Endothelial cell of umbilical vein (primary cell): ENCODE measurements at regions not wholly inside any gene's neighbourhood (a gene's known extent, or its start where the extent isn't known, plus 50 kb on each side); places are given as distances from the start of the nearest gene placed in this dataset.

Experiments used
- CTCF ChIP-seq, 2 donors: IDR thresholded peaks; 1 replicate in 1 of 2; 2 replicates in 1 of 2; pipeline ENCODE4 v1.5.1; 2011; ENCODE audit warnings: low read length in 2 of 2, mild to moderate bottlenecking in 2 of 2, moderate library complexity in 2 of 2, control low read depth in 1 of 2, inconsistent platforms in 1 of 2, low read depth in 1 of 2; ENCODE audit not compliant: insufficient read depth in 1 of 2; ENCODE audit errors: extremely low read depth in 1 of 2
- EZH2 ChIP-seq: IDR thresholded peaks from 2 replicates; pipeline ENCODE4 v1.6.1; 2012; ENCODE audit warnings: borderline replicate concordance, low read depth, mild to moderate bottlenecking, moderate library complexity, low read length, inconsistent platforms; ENCODE audit not compliant: severe bottlenecking
- MYC ChIP-seq: IDR thresholded peaks from one replicate; pipeline ENCODE4 v1.6.1; 2011; ENCODE audit warnings: mild to moderate bottlenecking, low read depth, low read length
- POLR2A ChIP-seq: IDR thresholded peaks from 2 replicates; pipeline ENCODE4 v1.6.1; 2012; ENCODE audit warnings: low read depth, mild to moderate bottlenecking, control low read depth, low read length
- POLR2AphosphoS5 ChIP-seq: IDR thresholded peaks from 2 replicates; pipeline ENCODE4 v1.6.1; 2012; ENCODE audit warnings: low read depth, mild to moderate bottlenecking, control low read depth, low read length, moderate library complexity; ENCODE audit not compliant: insufficient read depth

GRCh38 chr2:34734662-34735061 is 1135.6 kb upstream of the FAM98A start:
- TF ChIP-seq POLR2AphosphoS5: no peak
- no peak for TF ChIP-seq CTCF (IDR thresholded peaks at IDR 0.05; ENCODE audit: extremely low read depth in 1 of 2, insufficient read depth in 1 of 2, low read depth in 1 of 2, low read length in 2 of 2)
- TF ChIP-seq POLR2A: no peak
- no peak for TF ChIP-seq EZH2
- TF ChIP-seq MYC: no peak
